ENCODE measurements at regions not wholly inside any gene's neighbourhood (a gene's known extent, or its start where the extent isn't known, plus 50 kb on each side); places are given as distances from the start of the nearest gene placed in this dataset.
A peak's percentile ranks its signal among the peaks of the same experiment; 100 is the strongest.

- no peak for DNase-seq (ENCODE audit: low read depth)
Measured at GRCh38 chr6:23420659-23421350, 705.2 kb upstream of the NRSN1 start.

- no peak for DNase-seq (ENCODE audit: low read depth)
Measured at GRCh38 chr6:23424584-23424983, 701.4 kb upstream of the NRSN1 start.

GRCh38 chr6:23435126-23435525 is 690.9 kb upstream of the NRSN1 start:
- no peak for DNase-seq (ENCODE audit: low read depth)

- DNase-seq (ENCODE audit: low read depth) = no peak
Measured at GRCh38 chr6:23435798-23436197, 690.2 kb upstream of the NRSN1 start.

GRCh38 chr6:23441808-23442461 is 684.1 kb upstream of the NRSN1 start:
- no peak for DNase-seq (ENCODE audit: low read depth)

GRCh38 chr6:23445157-23445710 is 680.8 kb upstream of the NRSN1 start:
- DNase-seq (ENCODE audit: low read depth) = peak; percentile 10

- DNase-seq (ENCODE audit: low read depth) = peak; percentile 16
Measured at GRCh38 chr6:23446469-23446967, 679.5 kb upstream of the NRSN1 start.

- DNase-seq (ENCODE audit: low read depth) = no peak
Measured at GRCh38 chr6:23447731-23448130, 678.3 kb upstream of the NRSN1 start.

GRCh38 chr6:23448281-23448680 is 677.7 kb upstream of the NRSN1 start:
- no peak for DNase-seq (ENCODE audit: low read depth)

GRCh38 chr6:23454080-23454976 is 671.7 kb upstream of the NRSN1 start:
- no peak for DNase-seq (ENCODE audit: low read depth)

GRCh38 chr6:23455754-23456153 is 670.3 kb upstream of the NRSN1 start:
- no peak for DNase-seq (ENCODE audit: low read depth)

- DNase-seq (ENCODE audit: low read depth) = no peak
Measured at GRCh38 chr6:23456396-23456795, 669.6 kb upstream of the NRSN1 start.

- DNase-seq (ENCODE audit: low read depth) = no peak
Measured at GRCh38 chr6:23457321-23457720, 668.7 kb upstream of the NRSN1 start.

GRCh38 chr6:23465912-23466311 is 660.1 kb upstream of the NRSN1 start:
- DNase-seq (ENCODE audit: low read depth) = no peak

GRCh38 chr6:23477586-23477985 is 648.4 kb upstream of the NRSN1 start:
- DNase-seq (ENCODE audit: low read depth) = no peak

- DNase-seq (ENCODE audit: low read depth) = no peak
Measured at GRCh38 chr6:23478312-23478711, 647.7 kb upstream of the NRSN1 start.

GRCh38 chr6:23483896-23484295 is 642.1 kb upstream of the NRSN1 start:
- DNase-seq (ENCODE audit: low read depth) = no peak

- DNase-seq (ENCODE audit: low read depth) = no peak
Measured at GRCh38 chr6:23494367-23494766, 631.6 kb upstream of the NRSN1 start.

GRCh38 chr6:23498013-23498412 is 628.0 kb upstream of the NRSN1 start:
- DNase-seq (ENCODE audit: low read depth) = no peak

- DNase-seq (ENCODE audit: low read depth) = no peak
Measured at GRCh38 chr6:23499549-23499948, 626.5 kb upstream of the NRSN1 start.

- no peak for DNase-seq (ENCODE audit: low read depth)
Measured at GRCh38 chr6:23503173-23503572, 622.8 kb upstream of the NRSN1 start.

GRCh38 chr6:23505026-23505425 is 621.0 kb upstream of the NRSN1 start:
- no peak for DNase-seq (ENCODE audit: low read depth)
